NT2/D1 (cell line): ENCODE measurements at regions not wholly inside any gene's neighbourhood (a gene's known extent, or its start where the extent isn't known, plus 50 kb on each side); places are given as distances from the start of the nearest gene placed in this dataset.

Experiments
- SUZ12 ChIP-seq: IDR thresholded peaks from 2 replicates; pipeline ENCODE4 v1.6.1; 2011; ENCODE audit not compliant: insufficient read length, insufficient read depth; ENCODE audit errors: extremely low read depth
- YY1 ChIP-seq: IDR thresholded peaks from 2 replicates; pipeline ENCODE4 v1.6.1; 2011; ENCODE audit not compliant: insufficient read length, insufficient read depth
- ZNF274 ChIP-seq: IDR thresholded peaks from 2 replicates; pipeline ENCODE4 v1.6.1; 2011; ENCODE audit warnings: mild to moderate bottlenecking, low read depth, low read length

DNA sequence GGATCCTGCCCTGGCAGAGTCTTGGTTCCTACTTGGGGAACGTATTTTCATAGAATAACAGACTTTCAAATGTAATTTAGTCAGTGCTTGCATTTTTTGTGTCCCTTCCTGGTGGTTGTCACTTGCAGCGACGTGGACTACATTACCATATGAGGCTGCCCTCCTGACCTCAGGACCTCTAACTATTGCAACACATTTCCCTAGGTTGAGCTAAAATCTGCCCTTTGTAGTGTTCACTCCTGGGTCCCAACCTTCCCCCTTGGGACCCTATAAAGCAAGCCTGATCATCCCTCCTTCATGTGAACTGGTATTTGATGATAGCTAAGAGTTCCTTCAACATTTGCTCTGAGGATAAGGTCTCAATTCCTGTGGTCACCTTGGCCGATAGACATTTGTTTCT lies 95.6 kb upstream of the CACNA1E start:
- TF ChIP-seq ZNF274 (no peak), YY1 (no peak), SUZ12 (no peak)
